ENCODE measurements at regions not wholly inside any gene's neighbourhood (a gene's known extent, or its start where the extent isn't known, plus 50 kb on each side); places are given as distances from the start of the nearest gene placed in this dataset.

DNA sequence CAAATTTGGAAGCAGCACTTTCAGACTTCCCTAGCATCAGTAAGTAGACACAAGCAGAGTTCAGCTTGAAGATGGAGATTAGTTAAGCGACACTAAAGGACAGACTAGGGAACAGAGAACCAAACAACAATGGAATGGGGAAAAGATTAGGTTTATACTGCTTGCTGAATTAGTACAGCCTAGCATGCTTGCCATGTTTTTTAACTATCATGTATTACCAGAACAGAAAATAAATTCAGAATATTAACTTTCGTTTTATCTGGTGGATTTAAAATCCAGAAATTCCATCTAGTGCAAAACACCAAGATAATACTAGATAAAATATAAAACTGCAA is 451.5 kb upstream of the SLC10A2 start:
- TF ChIP-seq SPI1 (IDR thresholded peaks at IDR 0.05; ENCODE audit: low read depth, low read length) (no peak), POU2F2 (IDR thresholded peaks at IDR 0.05; ENCODE audit: low read depth, low read length) (no peak), POLR2AphosphoS5 (IDR thresholded peaks at IDR 0.05; ENCODE audit: low read depth, low read length) (no peak), POLR2A (IDR thresholded peaks at IDR 0.05; ENCODE audit: low read depth, low read length) (no peak), TAF1 (IDR thresholded peaks at IDR 0.05; ENCODE audit: low read depth, low read length) (no peak)
- no peak for FAIRE-seq
- no peak for DNase-seq (ENCODE audit: insufficient read length, low spot score)

DNA sequence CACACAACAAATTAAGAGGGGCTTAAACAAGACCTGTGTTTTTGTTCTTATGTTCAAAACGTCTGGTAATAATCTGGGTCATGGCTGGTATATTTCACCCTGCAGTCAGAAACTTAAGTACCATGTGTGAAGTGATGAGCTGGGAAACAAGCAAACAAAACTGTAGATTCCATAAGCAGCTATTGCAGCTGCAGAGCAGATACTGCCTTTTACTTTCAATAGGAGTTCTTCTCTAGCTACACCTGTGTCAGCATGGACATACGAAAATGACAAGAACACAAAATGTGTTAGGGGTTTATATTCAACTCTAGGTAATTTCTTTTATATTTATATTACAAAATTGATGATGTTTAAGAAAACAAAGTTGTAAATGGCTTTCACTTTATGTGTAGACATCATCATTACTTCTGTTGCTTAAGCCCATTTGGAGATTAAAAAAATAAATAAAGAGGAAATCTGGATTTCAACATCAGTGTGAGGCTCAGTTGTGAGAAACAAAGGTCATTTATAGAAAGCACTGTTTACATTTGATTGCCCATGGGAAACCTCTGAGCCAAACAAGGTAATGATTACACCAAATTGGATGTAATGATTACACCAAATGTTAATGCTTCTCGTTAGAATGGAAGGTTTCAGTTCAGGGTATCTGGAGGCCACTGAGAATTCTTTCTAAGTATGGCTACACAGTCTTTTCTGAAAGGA is 451.0 kb upstream of the SLC10A2 start:
- TF ChIP-seq POLR2AphosphoS5 (IDR thresholded peaks at IDR 0.05; ENCODE audit: low read depth, low read length) (no peak), POU2F2 (IDR thresholded peaks at IDR 0.05; ENCODE audit: low read depth, low read length) (no peak)
- FAIRE-seq (no peak), DNase-seq (ENCODE audit: insufficient read length, low spot score) (no peak)

DNA sequence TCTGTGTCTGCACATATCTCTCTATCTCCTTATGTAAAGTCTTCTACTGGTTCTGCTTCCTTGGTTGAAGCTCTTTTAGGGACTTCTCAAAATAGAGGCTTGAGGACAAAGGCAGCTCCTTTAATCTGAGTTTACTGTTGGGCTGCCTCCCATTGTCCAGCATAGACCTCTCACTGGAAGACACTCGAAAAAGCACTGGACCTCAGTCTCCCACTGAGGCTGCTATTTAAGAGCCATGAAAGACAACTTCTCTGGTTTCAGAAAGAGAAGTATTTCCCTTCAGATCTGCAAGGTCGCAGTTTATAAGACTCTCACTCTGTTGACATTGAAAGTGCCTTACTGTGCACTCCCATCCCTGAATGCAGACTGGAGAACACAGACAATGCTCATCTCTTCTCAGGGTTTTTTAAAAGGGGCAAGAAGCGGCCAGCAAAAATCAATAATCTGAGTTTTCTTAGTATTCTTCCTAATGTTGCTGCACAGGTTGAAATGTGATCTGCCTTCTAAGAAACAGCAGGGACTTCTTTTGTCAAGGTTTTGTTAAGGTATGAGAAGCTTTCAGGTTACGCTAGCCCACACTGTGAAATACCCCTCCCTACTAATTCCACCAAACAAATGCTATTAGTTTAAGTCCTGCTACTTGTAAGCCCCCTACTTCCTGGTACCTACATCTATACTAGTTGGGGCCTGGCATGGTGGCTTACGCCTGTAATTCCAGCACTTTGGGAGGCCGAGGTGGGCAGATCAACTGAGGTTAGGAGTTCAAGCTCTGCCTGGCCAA is 450.0 kb upstream of the SLC10A2 start:
- TF ChIP-seq POU2F2 (IDR thresholded peaks at IDR 0.05; ENCODE audit: low read depth, low read length) (no peak), SPI1 (IDR thresholded peaks at IDR 0.05; ENCODE audit: low read depth, low read length) (no peak), POLR2A (IDR thresholded peaks at IDR 0.05; ENCODE audit: low read depth, low read length) (no peak), PAX5 (IDR thresholded peaks at IDR 0.05; ENCODE audit: insufficient read depth, low read length, severe bottlenecking) (no peak), TAF1 (IDR thresholded peaks at IDR 0.05; ENCODE audit: low read depth, low read length) (no peak), POLR2AphosphoS5 (IDR thresholded peaks at IDR 0.05; ENCODE audit: low read depth, low read length) (no peak)
- DNase-seq (ENCODE audit: insufficient read length, low spot score) (no peak), FAIRE-seq (no peak)

DNA sequence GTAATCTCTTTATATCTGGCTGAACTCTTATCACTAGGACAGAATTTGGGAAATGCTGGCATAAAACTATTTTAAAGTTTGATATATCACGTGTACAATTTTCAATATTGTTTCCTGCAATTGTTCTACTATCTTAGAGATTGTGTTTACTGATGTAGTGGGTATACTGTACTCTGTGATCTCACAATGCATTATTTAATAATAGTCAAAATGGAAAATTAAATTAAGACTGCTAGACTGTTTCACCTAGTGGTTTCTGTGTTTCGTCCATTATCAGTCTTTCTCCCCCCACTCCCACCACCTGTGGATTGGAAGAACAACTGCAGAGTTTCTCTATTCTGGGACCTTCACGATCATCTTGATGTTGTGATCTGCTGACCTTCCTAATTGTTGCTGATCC is 449.2 kb upstream of the SLC10A2 start:
- FAIRE-seq (no peak), DNase-seq (ENCODE audit: insufficient read length, low spot score) (no peak)
- TF ChIP-seq PAX5 (IDR thresholded peaks at IDR 0.05; ENCODE audit: insufficient read depth, low read length, severe bottlenecking) (no peak), SPI1 (IDR thresholded peaks at IDR 0.05; ENCODE audit: low read depth, low read length) (no peak), TAF1 (IDR thresholded peaks at IDR 0.05; ENCODE audit: low read depth, low read length) (no peak), POLR2AphosphoS5 (IDR thresholded peaks at IDR 0.05; ENCODE audit: low read depth, low read length) (no peak), POLR2A (IDR thresholded peaks at IDR 0.05; ENCODE audit: low read depth, low read length) (no peak), POU2F2 (IDR thresholded peaks at IDR 0.05; ENCODE audit: low read depth, low read length) (no peak)

DNA sequence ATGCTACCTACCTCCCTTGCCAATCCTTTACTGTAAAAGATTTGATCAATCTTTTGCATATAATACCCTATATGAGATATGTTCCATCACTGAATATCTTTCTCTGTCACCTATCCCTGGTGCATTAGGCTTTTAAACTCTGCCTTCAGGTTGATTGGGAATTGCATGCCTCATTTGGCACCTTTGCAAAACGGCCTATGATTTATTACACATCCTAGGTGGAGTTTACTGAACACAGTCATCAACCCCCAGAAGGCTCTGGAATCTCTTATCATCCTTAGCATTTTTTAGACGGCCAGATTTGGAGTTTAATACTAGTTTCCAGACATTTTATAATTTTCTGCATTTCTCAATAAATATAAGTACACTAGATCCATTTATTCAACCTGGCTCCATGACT is 448.4 kb upstream of the SLC10A2 start:
- FAIRE-seq (no peak), DNase-seq (ENCODE audit: insufficient read length, low spot score) (no peak)
- no peak for TF ChIP-seq TAF1 (IDR thresholded peaks at IDR 0.05; ENCODE audit: low read depth, low read length)
- no peak for TF ChIP-seq SPI1 (IDR thresholded peaks at IDR 0.05; ENCODE audit: low read depth, low read length)
- no peak for TF ChIP-seq POLR2A (IDR thresholded peaks at IDR 0.05; ENCODE audit: low read depth, low read length)
- no peak for TF ChIP-seq PAX5 (IDR thresholded peaks at IDR 0.05; ENCODE audit: insufficient read depth, low read length, severe bottlenecking)
- no peak for TF ChIP-seq POU2F2 (IDR thresholded peaks at IDR 0.05; ENCODE audit: low read depth, low read length)
- no peak for TF ChIP-seq POLR2AphosphoS5 (IDR thresholded peaks at IDR 0.05; ENCODE audit: low read depth, low read length)

DNA sequence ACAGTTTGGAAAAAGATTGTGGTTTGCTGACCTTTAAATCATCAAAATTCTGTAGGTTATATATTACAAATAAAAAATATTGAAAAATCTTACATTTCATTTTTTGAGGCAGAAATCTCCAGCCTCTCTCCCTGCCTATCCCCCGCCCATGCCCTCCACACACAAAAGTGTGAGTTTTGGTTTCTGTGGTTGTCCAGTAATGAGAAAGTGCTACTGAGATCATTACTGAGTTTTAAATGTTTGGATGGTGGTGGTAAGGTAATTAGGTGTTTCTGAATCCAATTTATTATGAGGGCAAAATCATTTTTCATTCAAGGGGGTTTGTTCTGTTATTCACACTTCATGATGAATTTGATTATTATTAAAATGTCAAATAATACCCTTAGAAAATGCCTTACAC is 448.0 kb upstream of the SLC10A2 start:
- DNase-seq (ENCODE audit: insufficient read length, low spot score) (no peak), FAIRE-seq (no peak)
- TF ChIP-seq POU2F2 (IDR thresholded peaks at IDR 0.05; ENCODE audit: low read depth, low read length) (no peak), SPI1 (IDR thresholded peaks at IDR 0.05; ENCODE audit: low read depth, low read length) (no peak), TAF1 (IDR thresholded peaks at IDR 0.05; ENCODE audit: low read depth, low read length) (no peak), POLR2AphosphoS5 (IDR thresholded peaks at IDR 0.05; ENCODE audit: low read depth, low read length) (no peak), PAX5 (IDR thresholded peaks at IDR 0.05; ENCODE audit: insufficient read depth, low read length, severe bottlenecking) (no peak), POLR2A (IDR thresholded peaks at IDR 0.05; ENCODE audit: low read depth, low read length) (no peak)

DNA sequence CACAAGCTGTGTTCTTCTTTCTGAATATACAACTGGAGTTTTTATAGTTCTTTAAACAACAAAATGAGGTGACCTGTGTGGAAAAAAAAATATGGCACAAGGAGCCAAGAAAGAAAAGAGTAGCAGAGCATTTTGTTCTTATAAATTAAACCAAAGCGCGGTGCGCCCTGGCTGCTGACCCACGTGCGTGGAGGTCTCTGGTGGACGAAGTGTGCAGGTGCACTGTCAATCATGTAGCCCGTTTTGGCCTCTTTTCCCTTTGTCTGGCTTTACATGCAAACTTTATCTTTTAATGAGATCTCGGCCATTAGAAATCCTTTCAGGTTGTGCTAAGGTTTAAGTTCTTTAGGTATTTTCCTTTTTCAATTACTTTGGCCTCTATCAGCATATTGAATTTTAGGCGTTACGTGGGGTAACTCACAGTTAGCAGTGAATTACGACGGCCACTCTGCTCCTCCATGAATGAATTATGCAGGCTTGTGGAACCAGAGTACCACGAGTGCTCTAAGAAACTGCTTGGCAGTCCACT is 443.9 kb upstream of the SLC10A2 start:
- TF ChIP-seq PAX5 (IDR thresholded peaks at IDR 0.05; ENCODE audit: insufficient read depth, low read length, severe bottlenecking) (no peak), POLR2AphosphoS5 (IDR thresholded peaks at IDR 0.05; ENCODE audit: low read depth, low read length) (no peak)
- no peak for FAIRE-seq

DNA sequence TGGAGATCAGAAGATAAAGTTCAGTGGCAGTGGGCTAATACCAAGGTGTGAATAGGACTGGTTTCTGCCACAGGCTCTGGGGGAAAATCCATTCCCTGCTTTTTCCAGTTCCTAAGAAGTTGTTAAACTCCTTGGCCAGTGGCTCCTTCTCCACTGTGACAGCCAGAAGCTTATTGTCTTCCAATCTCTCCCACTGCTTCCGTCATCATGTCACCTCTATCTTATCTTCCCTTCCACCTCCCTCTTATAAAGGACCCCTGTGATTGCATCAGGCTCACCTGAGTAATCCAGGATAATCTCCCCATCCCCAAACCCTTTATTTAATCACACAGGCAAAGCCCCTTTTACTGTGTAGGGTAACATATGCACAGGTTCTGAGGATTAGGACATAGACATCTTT is 431.2 kb upstream of the SLC10A2 start:
- DNase-seq (ENCODE audit: insufficient read length, low spot score) (no peak), FAIRE-seq (no peak)
- TF ChIP-seq POLR2A (IDR thresholded peaks at IDR 0.05; ENCODE audit: low read depth, low read length) (no peak), PAX5 (IDR thresholded peaks at IDR 0.05; ENCODE audit: insufficient read depth, low read length, severe bottlenecking) (no peak), SPI1 (IDR thresholded peaks at IDR 0.05; ENCODE audit: low read depth, low read length) (no peak), TAF1 (IDR thresholded peaks at IDR 0.05; ENCODE audit: low read depth, low read length) (no peak), POU2F2 (IDR thresholded peaks at IDR 0.05; ENCODE audit: low read depth, low read length) (no peak), POLR2AphosphoS5 (IDR thresholded peaks at IDR 0.05; ENCODE audit: low read depth, low read length) (no peak)

More for the DNA sequence above, 443.9 kb upstream of the SLC10A2 start:
- DNase-seq (ENCODE audit: insufficient read length, low spot score), result no peak

DNA sequence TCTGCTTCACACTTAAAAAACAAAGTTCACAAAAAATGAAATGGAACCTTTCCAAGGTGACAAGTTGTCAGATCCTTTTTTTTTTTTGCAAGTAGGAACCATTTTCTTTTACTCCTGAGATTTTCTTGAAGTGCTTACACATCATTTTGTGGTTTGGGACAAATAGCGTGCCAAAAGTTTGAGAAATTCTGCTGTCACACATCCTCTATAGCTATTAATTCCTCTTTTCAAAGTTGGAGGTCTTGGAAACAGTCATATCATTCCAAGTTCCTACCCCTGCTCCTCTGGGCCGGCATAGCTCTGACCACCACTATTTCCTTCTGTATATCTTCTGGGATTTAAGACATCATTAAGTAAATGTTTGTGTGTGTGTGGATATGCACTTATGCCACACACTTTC is 421.6 kb upstream of the SLC10A2 start:
- no peak for FAIRE-seq
- TF ChIP-seq POLR2AphosphoS5 (IDR thresholded peaks at IDR 0.05; ENCODE audit: low read depth, low read length) (no peak), SPI1 (IDR thresholded peaks at IDR 0.05; ENCODE audit: low read depth, low read length) (no peak), TAF1 (IDR thresholded peaks at IDR 0.05; ENCODE audit: low read depth, low read length) (no peak), POU2F2 (IDR thresholded peaks at IDR 0.05; ENCODE audit: low read depth, low read length) (no peak)
- DNase-seq (ENCODE audit: insufficient read length, low spot score), result no peak

DNA sequence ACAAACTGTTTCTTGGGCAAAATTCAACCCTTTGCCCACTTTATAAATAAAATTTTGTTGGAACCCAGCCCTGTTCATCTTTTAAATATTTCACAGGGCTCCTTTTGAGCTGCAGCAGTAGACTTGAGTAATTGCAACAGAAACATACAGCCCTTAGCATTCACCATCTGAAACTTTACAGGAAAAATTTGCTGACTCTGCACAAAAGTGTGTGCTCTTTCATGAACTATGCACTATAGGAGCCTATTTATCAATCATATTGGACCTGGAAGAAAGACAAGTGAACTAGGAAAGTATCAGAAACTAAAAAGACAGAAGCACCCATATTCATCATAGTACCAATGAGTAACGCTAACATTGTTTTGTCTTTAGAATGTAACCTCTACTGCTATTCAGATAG is 406.9 kb upstream of the SLC10A2 start:
- no peak for DNase-seq (ENCODE audit: insufficient read length, low spot score)
- TF ChIP-seq SPI1 (IDR thresholded peaks at IDR 0.05; ENCODE audit: low read depth, low read length) (no peak), TAF1 (IDR thresholded peaks at IDR 0.05; ENCODE audit: low read depth, low read length) (no peak), POU2F2 (IDR thresholded peaks at IDR 0.05; ENCODE audit: low read depth, low read length) (no peak), PAX5 (IDR thresholded peaks at IDR 0.05; ENCODE audit: insufficient read depth, low read length, severe bottlenecking) (no peak), POLR2AphosphoS5 (IDR thresholded peaks at IDR 0.05; ENCODE audit: low read depth, low read length) (no peak), POLR2A (IDR thresholded peaks at IDR 0.05; ENCODE audit: low read depth, low read length) (no peak)
- FAIRE-seq, result no peak

Data from GM12891 (cell line).